WI38 (cell line): ENCODE measurements at regions not wholly inside any gene's neighbourhood (a gene's known extent, or its start where the extent isn't known, plus 50 kb on each side); places are given as distances from the start of the nearest gene placed in this dataset.

Experiments
- H3K4me3 ChIP-seq: 2 replicates; pipeline ENCODE4 v1.5.1; 2011; ENCODE audit warnings: low read depth, mild to moderate bottlenecking, control low read depth, low read length
- CTCF ChIP-seq: IDR thresholded peaks from 2 replicates; pipeline ENCODE4 v1.5.1; 2012; ENCODE audit warnings: low read depth, mild to moderate bottlenecking, control low read depth, low read length

GRCh38 chr5:105905392-105905791 lies 1765.3 kb downstream of the EFNA5 start:
- H3K4me3 ChIP-seq, result no peak overlapping the region
- no peak for TF ChIP-seq CTCF

GRCh38 chr5:105903069-105903468 lies 1767.7 kb downstream of the EFNA5 start:
- TF ChIP-seq CTCF, result no peak
- no peak overlapping the region for H3K4me3 ChIP-seq

GRCh38 chr5:105899726-105900125 lies 1771.0 kb downstream of the EFNA5 start:
- no peak overlapping the region for H3K4me3 ChIP-seq
- no peak for TF ChIP-seq CTCF

- no peak for TF ChIP-seq CTCF
- H3K4me3 ChIP-seq, result no peak overlapping the region
Measured at GRCh38 chr5:105898183-105898582, 1772.6 kb downstream of the EFNA5 start.

- no peak for TF ChIP-seq CTCF
- H3K4me3 ChIP-seq, result no peak overlapping the region
Measured at GRCh38 chr5:105885266-105885665, 1785.5 kb downstream of the EFNA5 start.

GRCh38 chr5:105882956-105883481 lies 1787.7 kb downstream of the EFNA5 start:
- no peak for TF ChIP-seq CTCF
- no peak overlapping the region for H3K4me3 ChIP-seq

- no peak for TF ChIP-seq CTCF
- no peak overlapping the region for H3K4me3 ChIP-seq
Measured at GRCh38 chr5:105878402-105878801, 1792.3 kb downstream of the EFNA5 start.
